Activated CD4-positive, CD25-positive, alpha-beta regulatory T cell treated with anti-CD3 and anti-CD28 coated beads, Interleukin-2, amount 50 U/mL, for 24 hours (primary cell): ENCODE measurements at regions not wholly inside any gene's neighbourhood (a gene's known extent, or its start where the extent isn't known, plus 50 kb on each side); places are given as distances from the start of the nearest gene placed in this dataset.
"Not testable (repeated sequence)": the region's sequence is repeated elsewhere in the genome, so short reads cannot be mapped to it uniquely, and the experiment has no call there.

ENCODE experiments used
- ATAC-seq, 2 donors: fragments of 150-1000 bp; cut with Tn5 transposase; one replicate each; pipeline ENCODE4 v1.10.0; 2021; ENCODE audit warnings: mild to moderate bottlenecking in 1 of 2, moderate library complexity in 1 of 2

DNA sequence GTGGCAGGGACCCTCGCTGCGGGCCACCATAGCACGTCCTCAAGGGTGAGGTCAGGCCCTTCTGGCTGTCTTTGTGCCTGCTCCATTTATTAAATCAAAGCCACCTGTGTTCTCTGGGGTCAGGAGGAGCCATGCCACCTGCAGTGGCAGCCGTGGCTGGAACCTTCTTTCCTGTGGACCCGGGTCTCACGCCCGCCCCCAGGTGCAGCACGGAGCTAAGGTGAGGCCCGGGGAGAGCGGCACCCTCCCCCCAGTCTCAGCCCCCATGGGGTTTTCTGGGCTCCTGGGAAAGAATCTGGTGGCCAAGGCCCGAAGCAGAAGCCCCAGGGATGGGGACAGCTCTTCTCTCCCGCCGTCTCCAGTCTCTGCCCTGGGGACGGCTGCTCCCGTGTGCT is 195.4 kb downstream of the LAT start:
- not testable (repeated sequence) for ATAC-seq

DNA sequence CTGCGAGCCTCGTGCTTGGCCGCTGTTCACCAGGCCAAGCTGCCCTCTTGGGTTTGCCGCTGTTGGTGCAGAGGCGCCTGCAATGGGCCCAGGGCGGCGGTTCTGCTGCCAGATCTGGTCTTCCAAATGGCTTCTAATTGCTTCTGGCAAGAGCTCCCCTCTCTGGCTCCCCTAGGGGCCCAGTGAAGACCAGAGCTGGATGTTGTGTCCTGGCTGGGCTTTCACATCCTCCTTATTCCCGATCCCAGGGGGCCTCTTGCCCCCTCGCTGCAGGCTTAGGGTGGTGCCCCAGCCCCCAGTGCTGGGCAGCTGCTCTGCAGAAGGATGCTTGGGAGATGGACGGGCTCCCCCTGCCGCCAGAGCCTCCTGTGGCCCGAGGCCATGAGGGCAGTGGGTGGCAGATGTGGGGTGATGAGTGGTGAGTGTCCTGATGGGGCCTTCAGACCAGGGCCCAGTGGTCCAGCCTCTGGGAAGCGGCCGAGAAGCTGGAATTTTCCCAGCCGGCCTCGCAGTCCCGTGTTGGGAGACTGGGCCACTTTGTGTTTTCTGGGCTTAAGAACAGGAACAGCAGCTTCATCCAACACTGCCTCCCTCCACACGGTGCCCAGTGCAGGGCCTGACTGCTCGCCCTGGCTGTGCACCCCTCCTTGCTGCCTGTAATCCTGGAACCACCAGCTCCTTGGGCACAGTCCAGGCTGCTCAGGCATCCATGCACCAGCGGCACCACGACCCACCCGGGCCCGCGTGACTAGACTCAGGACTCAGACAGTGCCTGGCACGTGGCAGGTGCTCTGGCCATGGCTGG is 194.8 kb downstream of the LAT start:
- not testable (repeated sequence) for ATAC-seq

DNA sequence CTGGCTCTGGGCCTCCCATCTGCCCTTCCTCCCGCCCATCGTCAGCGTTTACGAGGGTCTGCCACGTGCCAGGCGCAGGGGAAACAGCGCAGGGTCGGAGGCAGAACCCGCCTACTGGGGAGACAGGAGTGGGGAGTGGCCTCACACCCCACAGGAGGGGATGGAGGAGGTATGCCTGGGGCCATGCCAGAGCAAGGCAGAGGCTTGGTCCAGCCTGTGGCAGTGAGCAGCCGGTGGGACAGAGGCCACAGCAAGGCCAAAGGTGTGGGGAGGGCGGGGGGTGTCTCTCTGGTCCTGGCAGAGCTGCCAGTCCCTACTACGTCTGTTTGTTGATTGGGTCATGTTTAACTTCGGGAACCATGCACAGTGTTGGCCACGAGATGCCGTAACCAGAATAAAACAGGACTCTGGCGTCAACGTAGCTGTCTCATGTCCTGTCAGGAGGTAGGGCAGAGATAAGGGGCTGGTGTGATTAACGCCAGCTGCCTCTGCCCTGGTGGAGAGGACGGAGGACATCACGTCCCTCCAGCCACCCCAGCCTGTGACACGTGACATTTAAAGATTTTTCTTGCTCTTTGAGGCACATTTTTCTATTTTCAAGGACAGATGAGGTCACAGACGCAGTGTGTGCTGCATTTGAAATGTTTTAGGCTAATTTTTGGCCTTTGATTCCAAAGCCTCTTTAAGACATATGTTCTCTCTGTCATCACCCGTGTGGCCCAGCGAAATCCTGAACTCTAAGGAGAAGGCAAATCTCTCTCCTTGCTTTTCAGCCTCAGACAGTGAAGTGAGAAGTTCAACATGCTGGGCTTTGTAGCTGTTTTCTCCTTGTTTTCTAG is 193.3 kb downstream of the LAT start:
- not testable (repeated sequence) for ATAC-seq

DNA sequence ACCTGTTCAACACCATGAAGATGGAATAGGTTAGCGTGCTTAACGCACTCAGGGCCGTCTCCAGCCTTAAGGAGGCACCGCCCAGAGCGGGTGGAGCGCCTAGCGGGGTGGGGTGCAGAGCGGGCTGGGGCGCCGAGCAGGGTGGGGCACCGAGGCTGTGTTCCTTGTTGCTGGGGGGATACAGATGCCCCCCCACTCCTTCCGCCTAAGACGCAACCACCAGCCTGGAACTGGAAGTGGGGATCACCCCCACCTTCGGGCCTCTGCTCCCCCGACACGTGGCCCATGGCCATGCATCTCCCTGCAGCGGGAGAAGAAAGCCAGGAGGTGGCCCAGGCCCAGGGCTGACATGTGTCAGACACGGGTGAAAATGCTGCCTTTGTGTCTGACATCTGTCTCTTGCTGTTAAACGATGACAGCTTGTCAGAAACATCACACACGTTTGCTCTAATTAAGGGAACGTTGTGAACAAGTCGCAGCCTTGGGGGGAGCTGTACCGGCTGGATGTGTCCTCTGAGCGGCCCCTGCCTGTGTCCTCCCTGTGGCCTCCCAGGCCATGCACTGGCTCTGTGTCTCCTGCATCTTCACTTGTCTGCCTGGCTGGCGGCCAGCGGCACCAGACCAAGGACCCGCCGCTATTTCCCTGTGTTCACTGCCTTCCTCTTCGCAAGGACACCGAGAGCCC is 192.5 kb downstream of the LAT start:
- not testable (repeated sequence) for ATAC-seq

DNA sequence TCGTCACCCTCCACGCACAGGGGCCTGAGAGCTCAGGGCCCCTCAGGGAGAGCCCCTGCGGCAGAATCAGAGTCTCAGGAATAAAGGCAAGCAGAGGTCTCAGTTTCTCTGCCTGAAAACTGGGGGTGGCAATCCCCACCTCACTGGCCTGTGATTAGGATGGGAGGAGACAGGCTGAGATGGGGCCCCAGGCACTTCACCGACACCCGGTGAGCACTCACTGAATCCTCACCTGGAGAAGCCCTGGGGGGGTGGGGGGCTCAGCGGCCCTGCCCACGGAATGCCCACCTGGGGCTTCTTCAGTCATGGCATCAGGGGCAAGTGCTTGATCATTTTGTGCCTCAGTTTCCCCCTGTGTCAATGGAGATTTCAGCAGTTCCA is 192.0 kb downstream of the LAT start:
- ATAC-seq: not testable (repeated sequence)

DNA sequence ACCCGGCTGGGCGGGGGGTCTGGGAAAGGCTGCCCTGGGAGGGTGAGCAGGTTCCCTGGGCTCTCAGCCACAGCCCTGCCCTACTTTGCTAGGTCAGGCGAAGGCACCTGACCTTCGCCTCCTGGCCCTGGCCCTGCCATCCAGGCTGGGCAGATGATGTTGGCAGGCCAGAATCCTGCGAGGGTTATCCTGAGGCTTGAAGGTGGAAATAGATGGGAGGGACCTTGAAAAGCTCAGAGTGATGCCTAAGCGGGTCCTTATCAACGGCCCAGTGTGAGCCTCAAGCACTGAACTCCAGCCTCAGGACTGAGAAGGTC is 191.3 kb downstream of the LAT start:
- not testable (repeated sequence) for ATAC-seq

DNA sequence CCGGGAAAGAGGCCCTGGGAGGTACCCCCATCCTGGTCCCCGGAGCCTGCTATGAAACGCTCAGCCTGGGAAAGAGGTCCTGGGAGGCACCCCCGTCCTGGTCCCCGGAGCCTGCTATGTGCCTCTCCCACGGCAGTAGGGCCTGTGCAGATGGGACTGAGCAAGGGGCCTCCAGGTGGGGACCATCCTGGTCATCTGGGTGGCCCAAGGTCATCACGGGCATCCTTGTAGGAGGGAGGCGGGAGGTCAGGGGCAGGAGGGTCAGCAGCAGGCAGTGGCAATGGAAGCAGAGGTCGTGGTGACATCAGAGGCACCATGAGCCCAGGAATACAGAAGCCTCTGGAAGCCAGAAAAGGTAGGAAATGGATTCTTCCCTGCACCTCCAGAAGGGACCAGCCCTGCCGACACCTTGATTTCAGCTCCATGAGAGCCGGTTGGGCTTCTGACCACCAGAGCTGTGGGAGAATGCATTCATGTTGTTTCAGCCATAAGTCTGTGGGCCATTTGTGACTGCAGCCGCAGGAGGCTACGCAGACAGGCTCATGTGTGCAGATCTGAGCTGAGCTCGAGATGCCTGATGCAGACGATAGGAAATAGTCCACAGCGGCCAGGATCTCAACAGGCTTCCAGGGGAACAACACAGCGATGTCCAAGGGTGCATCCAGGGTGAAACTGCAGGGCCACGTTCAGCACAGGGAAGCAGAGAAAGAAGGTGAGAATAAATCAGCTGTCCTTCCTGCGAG is 190.7 kb downstream of the LAT start:
- ATAC-seq: not testable (repeated sequence)

DNA sequence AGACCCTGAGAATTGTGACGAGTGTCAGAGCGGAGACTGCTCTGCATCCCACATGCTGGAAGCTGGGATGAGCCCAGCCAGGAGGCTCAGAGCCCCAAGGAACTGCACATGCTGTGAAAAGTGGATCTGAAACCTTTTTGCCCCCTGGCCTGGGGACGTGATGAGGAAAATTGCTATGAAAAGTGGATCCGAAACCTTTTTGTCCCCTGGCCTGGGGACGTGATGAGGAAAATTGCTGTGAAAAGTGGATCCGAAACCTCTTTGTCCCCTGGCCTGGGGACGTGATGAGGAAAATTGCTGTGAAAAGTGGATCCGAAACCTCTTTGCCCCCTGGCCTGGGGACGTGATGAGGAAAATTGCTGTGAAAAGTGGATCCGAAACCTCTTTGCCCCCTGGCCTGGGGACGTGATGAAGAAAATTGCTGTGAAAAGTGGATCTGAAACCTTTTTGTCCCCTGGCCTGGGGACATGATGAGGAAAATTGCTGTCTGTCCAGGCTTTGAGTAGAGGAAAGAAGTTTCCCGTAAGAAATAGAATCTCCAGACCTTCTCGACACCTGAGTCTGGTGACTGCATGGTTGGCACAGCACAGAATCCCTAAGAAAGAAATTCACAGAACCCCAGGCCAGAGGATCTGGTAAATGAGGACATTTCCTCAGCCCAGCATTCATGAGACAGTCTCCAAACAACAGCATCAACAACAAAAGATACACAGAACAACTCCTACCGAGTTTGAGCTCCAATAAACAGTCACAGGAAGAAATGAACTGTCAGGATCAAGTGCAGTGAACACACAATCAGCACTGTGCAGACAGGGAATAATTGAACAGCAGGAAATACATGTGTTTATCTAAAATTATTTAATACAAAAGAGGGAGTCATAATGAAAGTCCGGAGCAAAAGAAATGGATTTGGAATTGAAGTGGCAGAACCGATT is 188.8 kb downstream of the LAT start:
- ATAC-seq: not testable (repeated sequence)

DNA sequence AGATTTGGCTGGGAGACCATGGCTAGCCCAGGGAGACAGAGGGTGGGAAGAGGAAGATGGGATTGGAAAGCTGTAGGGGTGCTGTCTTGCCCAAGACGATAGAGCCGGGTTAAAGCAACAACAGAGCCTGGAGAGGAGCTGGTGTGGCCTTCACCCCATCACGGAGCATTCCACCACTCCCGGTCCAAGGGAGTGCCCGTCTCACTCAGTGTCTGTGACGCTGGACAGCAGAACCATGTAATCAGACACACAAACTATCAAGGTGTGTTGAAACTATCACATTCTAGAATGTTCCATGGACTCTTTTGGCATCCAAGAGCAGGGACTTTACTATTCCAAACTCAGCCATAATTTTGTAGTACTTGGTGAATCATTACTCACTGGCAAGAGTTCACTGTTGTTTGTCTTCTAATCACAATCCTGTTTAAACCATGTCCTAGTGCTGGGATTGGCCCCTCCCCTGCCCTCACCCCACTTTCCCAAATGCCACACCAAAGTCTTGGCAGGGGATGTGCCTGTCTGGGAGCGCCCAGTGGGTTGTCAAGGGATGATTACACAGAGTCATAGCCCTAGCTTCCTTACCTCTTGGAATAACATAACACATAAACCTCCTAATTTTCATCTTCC is 187.4 kb downstream of the LAT start:
- ATAC-seq: not testable (repeated sequence)

DNA sequence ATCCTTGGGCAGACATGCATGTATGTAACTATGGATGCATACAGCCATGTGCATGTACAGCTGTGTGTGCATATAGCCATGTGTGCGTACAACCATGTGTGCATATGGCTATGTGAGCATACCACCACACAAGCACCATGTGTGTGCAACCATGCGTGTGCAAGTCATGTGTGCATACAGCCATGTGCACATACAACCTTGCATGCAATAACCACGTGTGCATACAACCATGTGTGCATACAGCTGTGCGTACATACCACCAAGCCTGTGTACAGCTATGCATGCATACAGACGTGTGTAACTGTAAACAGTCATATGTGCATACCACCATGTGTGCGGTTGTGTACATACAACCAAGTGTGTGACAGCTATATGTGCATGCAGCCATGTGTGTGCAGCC is 186.4 kb downstream of the LAT start:
- not testable (repeated sequence) for ATAC-seq

DNA sequence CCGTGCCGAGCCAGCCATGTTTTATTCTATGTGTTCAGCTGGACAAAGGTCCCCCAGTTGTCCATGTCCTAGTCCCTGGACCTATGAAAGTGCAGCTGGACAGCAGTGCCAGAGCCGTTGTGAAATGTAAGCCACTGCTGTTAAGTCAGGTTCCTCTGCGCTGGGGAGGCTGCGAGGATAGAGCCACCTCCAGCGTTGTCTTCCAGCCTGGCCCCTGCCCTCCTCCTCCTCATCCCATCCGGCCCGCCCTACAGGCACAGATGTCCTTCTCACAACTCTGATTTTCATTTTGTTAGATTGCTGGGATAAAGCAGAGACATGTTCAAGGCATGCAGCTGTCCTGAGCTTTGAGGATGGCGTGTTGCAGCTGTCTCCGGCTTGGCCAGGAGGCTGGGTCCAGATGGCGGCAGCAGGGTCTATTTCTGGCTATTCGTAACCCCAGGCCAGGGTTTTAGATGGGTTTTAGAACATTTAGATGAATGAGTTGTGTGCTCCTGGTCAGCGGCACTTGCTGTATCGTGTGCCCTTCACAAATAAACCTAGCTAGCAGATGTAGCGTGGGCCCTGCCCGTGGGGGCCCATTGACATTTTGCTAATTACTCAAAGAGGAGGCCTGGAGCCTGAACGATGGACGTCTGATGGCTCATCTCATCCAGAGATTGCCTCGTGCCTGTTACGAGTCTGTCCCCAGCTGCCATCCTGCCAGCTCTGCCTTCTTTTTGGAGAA is 185.7 kb downstream of the LAT start:
- not testable (repeated sequence) for ATAC-seq

DNA sequence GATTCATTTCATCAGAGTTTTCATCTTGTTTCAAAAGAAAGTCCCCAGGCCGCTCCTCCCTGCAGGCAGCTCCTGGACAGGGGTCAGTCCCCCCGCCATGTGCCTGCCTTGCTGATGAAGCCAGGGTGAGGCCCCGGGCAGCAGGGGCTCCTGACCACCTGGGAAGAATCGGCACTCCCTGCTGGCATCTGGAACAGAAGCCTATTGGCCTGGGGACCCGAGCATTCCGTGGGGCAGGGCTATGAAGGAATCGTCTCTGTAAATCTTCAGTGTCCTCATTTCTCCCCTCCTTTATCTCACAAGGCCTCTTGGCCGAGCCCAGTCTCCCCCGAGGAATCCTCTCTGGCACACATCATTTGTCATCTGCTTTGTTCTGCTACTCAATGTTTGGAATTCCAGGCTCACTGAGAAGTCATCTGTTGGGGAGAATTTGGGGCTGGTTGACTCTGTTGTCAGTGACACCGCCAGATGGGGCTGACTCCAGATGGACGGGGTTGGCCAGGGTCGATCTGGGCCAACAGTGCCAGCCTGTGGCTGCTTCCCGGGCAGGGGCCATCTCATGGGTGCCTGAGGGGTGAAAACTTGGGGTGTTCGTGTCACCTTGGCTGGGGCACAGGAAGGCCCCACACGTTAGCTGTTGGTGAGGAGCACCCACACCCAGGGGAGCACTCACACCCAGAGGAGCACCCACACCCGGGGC is 184.6 kb downstream of the LAT start:
- ATAC-seq: not testable (repeated sequence)

DNA sequence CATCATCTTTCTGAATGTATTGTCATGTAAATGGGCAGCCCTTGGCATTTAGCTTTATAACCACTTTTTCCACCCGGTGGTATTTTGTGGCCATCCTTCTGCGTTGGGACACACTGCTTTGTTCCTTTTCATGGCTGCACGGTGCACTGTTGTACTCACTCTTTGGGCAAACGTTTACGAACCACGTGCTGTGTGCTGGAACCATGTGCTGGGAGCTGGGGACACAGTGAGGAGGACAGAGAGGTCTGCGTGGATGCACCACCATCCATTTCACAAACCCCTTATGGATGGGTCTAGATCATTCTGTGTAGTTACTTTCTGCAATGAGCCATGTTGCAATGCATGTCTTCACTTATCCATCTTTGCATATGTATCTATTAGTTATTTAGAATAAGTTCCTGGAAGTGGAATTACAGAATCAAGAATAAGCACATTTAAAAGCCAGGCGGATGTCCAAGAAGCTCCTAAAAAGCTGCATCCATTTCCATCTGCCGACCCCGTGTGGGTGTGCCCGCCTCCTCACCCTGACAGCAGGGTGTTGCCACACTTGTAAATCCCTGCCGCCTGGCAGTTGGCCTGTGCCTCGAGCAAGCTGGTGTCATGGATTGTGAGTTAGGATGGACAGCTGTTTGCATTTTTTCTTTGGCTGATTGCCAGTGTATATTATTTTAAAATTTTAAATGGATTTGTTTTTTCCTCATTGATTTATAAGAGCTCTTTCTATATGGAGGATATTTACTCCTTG is 183.8 kb downstream of the LAT start:
- not testable (repeated sequence) for ATAC-seq

DNA sequence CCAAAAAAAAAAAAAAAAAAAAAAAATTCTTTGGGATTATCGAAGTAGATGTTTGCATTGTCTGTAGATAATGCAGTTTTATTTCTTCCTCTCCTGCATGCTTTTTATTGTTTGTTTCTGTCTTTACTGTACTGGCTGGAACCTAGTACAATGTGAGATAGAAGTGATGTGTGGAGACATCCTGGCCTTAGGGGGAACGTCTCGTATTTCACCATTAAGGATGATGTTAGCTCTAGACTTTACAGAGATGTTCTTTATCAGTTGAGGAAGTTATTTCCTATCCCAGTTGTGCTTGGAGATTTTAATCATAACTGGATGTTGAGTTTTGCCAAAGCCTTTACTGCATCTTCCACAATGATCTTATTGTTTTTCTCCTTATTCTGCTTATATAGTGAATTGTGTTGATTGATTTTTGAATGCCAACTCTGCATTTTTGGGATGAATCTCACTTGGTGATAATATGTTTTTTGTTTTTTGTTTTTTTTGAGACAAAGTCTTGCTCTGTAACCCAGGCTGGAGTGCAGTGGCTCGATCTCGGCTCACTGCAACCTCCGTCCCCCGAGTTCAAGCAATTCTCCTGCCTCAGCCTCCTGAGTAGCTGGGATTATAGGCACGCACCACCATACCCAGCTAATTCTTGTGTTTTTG is 179.7 kb downstream of the LAT start:
- not testable (repeated sequence) for ATAC-seq

DNA sequence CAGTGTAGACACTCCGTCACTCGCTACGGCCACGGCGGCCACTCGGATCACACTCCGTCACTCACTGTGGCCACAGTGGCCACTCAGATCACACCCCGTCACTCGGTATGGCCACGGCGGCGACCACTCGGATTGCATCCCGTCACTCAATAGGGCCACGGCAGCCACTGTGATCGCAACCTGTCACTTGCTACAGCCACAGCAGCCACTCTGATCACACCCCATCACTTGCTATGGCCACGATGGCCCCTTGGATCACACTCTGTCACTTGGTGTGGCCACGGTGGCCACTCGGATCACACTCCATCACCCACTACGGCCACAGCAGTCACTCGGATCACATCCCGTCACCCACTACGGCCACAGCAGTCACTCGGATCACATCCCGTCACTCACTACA is 175.3 kb downstream of the LAT start:
- not testable (repeated sequence) for ATAC-seq

DNA sequence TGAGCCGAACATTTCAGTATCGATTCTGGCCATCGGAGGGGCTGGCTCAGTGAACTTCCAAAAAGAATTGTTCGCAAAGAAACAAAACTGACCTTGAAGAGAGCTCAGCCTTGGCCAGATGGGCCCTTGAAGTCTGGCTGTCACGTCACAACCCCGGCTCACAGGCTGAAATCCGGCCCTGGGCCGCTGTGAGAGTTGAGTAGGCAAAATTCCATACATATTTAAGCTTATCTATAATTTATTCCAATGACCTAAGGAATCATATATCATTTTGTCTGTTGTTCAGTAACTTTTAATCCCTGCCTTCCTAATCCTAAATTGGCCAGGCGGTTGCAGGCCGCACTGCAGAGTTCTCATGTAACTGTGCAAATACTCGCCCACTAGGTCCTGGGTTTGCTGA is 174.8 kb downstream of the LAT start:
- not testable (repeated sequence) for ATAC-seq

DNA sequence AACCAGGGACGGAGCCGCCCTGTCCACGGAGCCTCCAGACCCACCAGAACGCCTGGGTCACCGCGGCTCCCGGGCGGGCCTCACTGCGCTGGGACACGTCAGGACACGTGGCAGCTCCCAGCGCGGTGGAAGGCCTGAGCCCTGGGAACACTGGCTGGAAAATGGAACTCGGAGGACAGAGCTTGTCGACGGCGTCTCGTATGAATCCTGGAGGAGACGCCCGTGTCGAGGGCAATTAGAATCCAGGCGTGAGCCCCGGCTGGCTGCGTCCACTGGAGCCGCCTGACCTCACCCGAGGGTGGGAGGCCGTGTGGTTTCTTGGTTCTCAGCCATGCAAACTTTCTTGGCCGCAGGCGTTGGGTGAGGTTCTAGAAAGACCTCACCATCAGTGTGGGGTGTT is 173.9 kb downstream of the LAT start:
- ATAC-seq: no peak

DNA sequence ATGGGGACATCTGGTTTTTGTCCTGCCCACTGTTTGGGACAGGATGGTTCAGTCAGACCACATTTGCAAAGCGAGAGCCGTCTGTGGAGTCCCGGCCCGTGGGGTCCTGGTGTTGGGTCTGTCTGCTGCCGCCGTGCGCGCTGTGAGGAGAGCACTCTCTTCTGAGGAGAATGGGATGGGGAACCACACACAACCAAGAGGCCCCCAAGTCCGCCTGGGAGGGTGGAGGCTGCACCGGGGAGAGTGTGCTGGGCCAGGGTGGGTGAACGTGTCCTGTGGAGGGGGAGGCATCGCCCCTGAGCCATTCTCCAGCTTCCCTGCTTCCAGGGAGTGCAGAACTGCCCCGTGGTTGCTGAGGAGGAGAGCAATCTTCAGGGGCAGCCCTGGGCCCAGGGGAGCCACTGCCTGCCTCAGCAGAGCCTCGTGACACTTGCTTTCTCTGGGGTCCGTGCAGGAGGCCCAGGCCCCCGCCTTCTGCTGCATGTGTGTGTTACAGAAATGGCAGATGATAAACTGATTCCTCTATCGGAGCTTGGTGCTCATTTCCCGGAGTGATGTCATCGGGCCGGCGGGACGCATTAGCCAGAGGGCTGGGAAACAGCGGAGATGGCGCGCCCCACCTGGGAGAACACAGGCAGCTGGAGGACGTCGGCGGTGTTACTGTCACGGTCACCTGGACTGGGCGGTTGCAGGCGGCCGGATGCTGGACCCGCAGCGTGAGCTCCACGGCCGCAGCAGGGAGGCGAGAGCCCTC is 173.4 kb downstream of the LAT start:
- ATAC-seq: not testable (repeated sequence)
